ENCODE measurements at regions not wholly inside any gene's neighbourhood (a gene's known extent, or its start where the extent isn't known, plus 50 kb on each side); places are given as distances from the start of the nearest gene placed in this dataset.

DNA sequence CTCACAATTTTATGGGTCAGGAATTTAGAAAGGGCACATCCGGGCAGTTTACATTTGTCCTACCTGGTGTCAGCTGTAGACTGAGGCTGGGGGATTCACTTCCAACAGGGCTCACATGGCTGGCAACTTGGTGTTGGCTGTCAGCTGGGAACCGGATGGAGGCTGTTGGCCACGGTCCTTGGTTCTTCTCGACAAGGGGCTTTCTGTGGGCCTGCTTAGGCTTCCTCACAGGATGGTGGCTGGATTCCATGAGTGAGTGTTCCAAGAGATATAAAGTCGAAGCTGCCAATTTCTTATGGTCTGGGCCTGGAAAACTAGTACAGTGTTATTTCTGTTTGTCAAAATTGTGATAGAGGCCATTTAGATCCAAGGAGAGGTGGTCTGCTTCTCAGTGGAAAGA lies 127.9 kb downstream of the PTCSC3 start:
- intact Hi-C loops (cut with DNase I), result no loop called here
- DNase-seq, result no peak

DNA sequence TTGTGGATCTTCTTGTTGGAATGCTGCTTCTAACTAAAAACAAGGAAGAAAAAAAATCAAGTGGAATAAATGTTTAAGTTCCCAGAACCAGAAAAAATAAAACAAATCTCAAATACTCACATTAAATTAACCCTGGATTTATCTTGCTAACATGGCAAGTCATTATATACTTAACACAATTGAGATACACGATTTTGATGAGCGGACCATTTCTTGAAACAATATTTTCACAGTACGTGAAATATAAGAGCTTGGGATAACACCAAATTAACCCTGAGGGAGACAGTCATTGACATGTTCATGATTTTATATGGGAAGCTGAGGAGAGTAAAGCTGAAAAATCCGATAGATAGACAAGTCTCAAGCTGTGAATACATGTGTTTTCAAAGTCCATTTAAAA lies 128.6 kb downstream of the PTCSC3 start:
- intact Hi-C loops (cut with DNase I), result no loop called here
- DNase-seq, result no peak

DNA sequence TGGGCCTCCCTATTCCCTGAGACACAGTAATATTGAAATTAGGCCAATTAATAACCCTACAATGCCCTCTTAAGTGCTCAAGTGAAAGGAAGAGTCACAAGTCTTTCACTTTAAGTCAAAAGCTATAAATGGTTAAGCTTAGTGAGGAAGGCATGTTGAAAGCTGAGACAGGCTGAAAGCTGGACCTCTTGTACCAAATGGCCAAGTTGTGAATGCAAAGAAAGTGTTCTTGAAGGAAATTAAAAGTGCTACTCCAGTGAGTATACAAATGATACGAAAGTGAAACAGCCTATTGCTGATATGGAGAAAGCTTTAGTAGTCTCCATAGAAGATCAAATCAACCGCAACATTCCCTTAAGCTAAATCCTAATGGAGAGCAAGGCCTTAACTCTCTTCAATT lies 140.8 kb downstream of the PTCSC3 start:
- intact Hi-C loops (cut with DNase I), result no loop called here
- no peak for DNase-seq

DNA sequence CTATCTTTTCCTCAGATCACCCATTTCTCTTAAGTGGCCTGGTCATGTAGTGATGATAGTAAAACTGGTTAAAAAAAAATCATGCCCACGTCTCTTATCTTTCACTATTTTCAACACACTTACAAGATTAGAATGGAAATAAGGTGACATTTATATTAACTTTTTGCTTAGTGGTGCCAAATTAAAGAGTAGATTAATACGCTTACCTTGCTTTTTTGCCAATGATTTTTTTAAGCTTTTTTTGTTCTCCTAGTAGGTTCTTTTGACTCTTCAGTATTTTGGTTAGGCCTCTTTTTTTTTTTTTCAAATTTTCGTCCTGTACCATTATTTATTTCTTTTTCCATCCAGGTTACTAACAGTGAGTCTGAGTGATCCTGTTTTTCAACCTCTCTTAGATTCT lies 147.9 kb downstream of the PTCSC3 start:
- no peak for DNase-seq
- intact Hi-C loops (cut with DNase I), result no loop called here

DNA sequence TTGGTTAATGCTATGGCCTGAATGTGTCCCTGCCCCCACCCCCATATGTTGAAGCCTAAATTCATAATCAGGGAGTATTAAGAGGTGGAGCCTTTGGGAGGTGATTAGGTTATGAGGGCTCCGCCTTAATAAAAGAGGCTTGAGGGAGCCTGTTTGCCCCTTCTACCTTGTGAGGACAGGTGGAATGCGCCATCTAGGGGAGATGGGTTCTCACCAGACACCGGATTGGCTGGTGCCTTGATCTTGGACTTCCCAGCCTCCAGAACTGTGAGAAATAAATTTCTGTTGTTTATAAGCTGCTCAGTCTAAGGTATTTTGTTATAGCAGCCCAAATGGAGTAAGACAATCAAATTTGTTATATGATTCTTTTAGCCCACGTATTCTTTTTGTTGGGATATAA lies 148.3 kb downstream of the PTCSC3 start:
- intact Hi-C loops (cut with DNase I), result no loop called here
- no peak for DNase-seq

DNA sequence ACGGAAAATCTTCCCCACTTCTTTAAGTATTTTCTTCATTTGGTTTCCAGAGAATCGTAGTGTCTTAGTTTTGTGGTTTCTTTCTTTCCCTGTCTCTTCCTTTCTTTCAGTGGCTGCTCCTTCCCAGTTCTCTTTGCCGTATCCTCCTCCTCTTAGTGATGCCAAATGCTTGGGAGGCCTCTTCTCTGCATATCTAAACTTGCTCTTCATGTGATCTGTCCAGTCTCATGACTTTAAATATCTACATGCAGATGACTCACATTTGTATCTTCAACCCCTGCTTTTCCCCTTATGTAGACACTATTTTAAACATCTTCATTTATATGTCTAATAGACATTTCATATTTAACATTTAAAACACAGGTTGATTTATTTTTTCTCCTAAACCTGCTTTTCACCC lies 149.2 kb downstream of the PTCSC3 start:
- intact Hi-C loops (cut with DNase I), result no loop called here
- DNase-seq, result no peak

DNA sequence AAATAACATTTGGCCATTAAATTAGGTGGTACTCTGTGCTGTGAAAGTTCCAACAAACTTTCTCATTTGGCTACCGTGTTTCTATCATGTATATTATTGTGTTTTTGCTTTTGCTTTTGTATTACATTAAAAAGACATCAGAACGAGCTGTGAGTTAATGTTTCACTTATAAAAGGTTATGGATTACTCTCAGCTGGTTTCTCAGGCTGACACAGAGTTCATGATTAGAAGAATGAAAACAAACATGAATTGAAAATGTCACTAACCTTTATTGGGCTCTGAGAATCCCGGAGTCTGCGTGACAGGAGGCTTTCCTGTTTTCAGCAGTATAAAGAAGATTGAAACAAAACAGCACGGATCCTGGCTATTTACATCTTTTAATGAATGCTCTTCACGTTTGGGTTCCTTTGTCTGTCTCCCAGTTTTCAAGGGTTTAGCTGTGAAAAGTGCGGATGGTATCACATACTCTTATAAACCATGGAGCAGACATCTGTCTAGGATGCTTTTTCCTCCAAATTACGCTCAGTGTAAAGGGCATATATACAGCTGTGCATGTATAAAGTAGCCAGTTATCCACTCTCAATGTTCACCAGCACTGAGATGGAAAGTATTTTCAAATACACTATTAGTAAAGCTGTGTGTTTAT lies 153.6 kb downstream of the PTCSC3 start:
- DNase-seq, result peak in 1 of 42 donors; percentile 23
- intact Hi-C loops (cut with DNase I), result no loop called here

DNA sequence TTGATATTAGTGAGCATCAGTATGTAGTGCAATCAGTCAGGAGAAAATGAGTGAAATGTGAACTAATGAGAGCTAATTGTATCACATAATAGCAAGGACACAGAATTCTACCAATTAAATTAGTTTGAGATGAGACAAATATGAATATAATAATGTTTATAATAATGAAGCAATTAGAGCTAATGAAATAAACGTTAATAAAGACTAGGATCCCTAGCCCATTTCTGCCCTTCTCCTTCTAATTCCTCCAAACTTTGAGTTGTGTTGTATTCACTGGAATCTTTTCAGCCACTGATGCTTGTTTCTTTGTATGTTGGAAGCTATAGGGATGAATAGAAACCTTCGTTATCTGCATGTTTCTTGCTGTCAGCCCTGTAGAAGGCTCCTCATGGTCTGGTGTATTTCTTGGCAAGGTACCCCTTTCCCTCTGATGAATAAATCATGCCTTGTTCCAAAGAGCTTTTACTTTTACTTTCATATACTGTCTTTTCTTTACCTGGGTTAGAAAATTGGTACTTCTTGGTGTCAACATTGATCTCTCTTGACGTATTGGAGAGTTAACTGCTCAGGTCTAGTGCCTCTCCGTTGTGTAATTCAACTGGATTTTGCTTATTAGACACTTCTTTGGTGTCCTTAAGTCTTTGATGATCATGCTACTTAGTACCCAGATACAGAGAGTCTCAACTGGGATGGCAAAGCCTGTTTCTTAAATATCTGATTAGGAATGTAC lies 154.8 kb downstream of the PTCSC3 start:
- DNase-seq, result peak in 1 of 42 donors; percentile 24
- intact Hi-C loops (cut with DNase I), result no loop called here

DNA sequence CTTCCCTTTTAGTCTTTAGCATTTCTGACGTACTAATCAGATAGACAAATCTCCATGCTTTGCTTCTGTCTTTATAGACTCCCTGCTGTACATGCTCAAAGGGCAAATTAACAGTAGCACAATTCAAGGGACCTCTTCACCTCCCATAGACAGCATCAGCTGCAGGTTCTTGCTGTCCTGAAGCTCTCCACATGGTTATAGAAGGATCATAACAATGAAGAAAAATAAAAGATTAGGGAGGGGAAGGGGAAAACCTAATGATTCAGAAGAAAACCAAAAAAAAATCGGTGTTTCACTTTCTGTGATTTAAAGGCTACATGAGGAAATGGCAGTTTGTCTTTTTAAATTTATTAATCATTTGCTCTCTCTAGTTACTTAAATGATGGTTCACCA lies 155.5 kb downstream of the PTCSC3 start:
- DNase-seq, result peak in 1 of 42 donors; percentile 12

DNA sequence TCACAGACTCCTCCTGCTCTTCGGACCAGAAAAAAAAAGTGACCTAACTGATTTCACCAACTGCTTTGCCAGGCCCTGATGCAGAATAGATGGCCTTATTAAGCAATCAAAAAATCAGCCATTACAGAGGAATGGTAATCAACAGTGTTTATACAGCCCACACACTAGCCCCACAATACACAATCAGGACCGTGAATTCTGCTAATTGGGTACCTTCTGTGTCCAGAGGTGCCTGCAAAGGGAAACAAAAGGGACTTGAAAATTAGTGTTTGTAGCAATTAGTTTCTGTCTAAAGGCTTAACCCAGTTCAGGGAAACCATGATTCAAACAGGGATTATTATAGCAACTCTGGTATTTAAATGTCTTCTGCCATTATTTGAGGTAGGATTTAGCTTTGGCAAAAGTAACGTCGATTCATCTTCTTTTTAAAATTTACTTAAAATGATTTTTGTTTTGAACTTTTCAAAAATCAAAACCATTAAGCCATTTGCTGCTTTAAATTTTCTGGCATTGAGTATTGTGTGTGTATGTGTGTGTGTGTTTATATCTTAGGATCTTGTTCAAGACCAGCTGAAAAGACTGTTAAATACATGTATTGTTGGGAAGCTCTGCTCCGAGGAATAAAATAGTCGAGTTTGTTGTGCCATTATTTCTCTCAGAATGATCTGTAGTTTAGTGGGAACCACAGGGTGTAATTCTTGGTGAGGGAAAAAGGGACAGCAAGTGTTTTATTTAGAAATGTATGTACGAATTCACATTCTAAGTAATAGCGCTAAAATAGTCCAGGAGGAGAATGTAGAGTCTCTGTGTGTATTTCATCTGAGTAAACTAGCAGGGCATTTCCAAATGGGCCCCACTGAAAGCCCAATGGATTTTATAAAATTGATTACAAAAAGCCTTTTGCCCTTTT lies 156.1 kb downstream of the PTCSC3 start:
- intact Hi-C loops (cut with DNase I), result no loop called here
- DNase-seq, result peak in 1 of 42 donors; percentile 24

More for the DNA sequence above, 155.5 kb downstream of the PTCSC3 start:
- intact Hi-C loops (cut with DNase I), result no loop called here

DNA sequence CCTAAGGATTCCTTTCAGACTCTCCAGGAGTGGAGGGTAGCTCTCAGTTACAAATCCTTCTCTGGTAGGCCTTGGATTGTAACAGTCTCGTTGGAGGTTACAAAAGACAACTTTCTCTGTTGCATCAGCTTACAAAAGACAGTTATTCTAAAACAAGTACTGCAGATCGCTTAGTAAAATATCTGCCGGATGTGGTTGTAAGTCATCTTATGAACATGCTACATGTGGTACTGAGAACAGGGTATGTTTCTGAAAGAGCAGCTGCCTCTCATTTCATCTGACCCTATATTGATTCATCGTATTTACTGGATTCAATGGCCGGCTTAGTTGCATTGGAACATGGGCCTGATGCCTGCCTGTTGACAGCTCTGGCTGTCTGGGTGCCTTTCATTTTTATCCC lies 157.4 kb downstream of the PTCSC3 start:
- no peak for DNase-seq
- intact Hi-C loops (cut with DNase I), result no loop called here

DNA sequence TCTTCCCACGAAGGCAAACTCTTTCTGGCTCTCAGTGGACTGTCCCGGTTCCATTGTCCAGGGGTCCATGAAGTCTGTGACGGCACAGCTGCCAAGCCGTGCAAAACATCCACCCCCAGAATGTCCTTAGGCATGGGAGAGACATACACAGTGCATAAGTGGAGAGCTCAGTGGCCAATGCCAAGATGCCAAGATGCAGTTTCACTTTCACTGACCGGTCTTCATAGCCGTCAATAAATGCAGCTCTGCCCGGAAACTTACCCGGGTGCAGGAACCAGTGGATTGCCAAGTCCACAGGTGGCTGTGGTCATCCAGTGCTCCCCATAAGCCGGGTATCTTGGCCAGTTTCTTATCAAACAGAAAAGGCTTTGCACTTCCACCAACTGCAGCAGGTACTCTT lies 162.3 kb downstream of the PTCSC3 start:
- intact Hi-C loops (cut with DNase I), result no loop called here
- DNase-seq, result no peak

DNA sequence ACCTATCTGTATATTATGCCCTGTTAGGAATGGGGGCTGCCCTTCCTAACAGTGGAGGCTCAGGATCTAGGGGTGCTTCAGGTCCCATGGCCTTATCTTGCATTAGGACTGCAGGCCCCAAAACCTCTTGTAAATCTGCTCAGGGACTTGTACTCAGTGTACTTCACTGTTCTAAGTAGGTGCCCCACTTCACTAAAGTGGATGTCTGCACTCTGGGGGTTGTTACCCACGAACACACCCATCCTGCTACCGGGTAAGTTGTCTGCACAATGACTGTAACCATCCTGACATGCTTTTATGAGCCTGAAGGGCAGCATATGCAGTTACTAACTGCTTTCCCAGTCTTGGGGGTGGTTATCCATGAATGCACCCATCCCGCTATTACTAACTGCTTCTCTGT lies 163.0 kb downstream of the PTCSC3 start:
- no peak for DNase-seq
- intact Hi-C loops (cut with DNase I), result no loop called here

DNA sequence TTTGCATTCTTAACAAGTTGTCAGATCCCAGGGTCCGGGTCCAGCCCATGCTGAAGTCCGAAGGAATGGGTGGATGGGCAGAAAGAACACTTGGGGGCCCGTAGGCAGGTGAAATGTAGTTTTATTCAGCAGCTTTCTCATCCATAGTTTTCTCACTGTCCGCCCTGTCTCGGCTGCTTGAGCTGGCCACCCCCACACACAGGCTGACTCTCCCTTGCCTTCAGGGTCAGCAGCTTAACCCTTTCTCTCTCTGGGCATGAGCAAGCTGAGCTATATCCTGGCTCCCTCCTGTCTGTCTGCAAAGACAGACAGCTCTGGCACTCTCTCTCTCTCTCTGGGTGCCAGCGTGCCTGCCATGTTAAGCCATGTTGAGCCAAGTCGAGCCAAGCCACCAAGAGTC lies 163.9 kb downstream of the PTCSC3 start:
- DNase-seq, result no peak
- intact Hi-C loops (cut with DNase I), result no loop called here

DNA sequence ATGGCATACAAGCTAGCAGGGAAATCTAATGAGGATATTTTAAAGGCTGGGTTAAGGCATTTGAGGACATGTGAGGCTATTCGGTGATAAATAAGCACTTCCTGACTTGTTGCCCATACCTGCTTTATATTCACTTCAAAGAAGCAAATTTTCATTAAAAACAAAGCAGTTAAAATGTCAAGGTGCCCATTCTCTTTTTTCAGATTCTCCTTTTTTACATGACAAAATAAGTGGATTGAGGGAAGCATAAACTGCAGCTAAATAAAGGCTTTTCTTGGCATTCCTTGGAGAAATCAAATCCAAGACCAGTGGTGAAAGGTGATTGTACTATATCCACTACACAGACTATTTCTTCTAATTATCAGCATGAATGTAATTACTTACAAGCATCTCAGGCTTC lies 166.9 kb downstream of the PTCSC3 start:
- no peak for DNase-seq

DNA sequence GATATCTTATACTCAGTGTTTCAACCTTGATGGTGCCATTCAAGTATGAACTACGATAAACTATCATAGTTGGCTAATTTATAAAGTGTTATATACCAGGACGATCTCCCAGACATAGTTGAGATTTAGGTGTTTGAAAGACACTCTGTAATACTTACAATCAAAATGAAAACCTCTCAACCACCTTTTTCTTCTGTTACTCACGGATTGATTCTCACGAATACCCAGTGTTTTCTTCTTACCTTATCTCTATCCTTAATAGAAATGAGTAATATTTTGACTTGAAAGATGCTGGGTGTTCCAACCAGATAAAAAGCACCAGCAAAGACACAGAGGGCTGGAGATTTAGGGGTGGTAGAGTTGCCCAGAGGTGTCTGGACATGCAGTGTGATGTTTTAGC lies 169.9 kb downstream of the PTCSC3 start:
- intact Hi-C loops (cut with DNase I), result no loop called here
- no peak for DNase-seq

More for the DNA sequence above, 166.9 kb downstream of the PTCSC3 start:
- intact Hi-C loops (cut with DNase I), result no loop called here

DNA sequence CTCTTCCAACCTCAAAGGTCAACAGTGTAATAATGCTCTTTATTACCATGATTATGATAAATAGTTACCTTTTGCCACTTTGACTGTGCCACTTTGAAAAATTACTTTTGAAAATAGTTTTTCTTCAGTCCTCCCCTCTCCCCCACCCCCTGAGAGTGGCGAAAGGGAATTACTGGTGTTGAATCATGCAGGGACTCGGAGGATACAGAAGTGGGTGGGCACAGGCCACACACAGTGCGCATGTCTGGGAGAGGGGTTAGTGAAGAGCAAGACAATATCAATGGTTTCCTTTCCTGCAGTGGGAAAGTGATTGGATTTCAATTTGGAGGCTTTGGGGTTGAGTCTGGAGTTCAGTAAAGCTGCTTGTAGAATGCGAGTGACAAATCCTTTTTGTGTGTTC lies 170.9 kb downstream of the PTCSC3 start:
- no peak for DNase-seq
- intact Hi-C loops (cut with DNase I), result no loop called here

DNA sequence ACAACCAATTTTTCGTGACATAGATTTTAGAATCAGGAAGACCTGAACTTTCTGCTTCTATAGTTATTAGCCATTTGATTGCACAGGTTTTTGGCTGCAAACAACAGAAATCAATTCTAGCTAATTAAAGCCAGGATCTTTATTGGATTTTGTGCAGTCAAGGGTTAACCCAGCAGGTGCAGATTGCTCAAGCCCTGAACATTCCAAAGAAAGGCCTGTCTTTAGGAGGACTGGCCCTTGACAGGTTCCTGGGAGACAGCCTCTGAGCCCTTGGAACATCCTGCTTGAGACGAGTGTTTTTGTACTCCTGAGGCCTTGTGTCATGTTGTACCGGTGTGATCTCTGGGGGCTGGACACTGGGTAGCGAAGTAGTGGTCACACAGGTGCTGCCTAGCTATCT lies 174.6 kb downstream of the PTCSC3 start:
- no peak for DNase-seq
- intact Hi-C loops (cut with DNase I), result no loop called here

DNA sequence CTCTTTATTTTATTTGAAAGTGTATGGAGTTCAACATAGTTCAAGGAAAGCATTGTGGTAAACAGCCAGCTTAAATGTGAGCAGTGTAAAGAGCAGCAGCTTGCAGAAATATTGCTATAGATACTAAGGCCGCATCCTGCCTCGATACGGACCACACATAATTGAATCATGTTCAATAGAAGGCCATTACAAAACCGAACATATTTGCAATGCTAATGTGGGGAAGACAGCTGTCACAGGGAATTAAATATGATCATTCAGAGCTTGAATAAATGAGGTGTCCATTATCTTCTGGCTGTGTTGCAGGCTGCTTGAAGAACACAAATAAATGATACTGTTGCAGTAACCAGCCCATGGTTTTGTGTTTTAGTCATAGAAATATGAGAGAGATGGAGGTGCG lies 173.2 kb downstream of the BRMS1L start:
- DNase-seq, result no peak
- intact Hi-C loops (cut with DNase I), result no loop called here

DNA sequence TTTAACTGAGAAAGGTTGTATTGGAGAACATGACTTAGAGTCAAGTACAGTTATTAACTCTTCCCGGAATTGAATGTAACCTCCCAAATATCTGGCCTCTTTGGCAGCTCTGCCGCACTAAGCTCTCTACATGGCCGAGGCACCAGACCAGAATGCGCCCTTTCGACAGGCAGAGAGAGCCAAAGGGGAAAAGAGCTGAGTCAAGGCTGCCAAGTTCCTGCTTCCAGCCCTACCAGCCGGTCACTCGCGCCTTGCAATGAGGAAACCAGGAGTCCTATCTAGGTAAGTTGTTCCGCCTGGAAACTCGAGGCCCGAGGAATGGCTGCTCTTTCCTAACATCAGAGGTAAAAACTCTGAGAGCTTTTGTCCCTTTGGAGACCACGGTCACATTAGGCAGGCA lies 172.2 kb downstream of the BRMS1L start:
- peak in 22 of 42 donors; percentile 6 to 70 (median 49) for DNase-seq
- intact Hi-C loops (cut with DNase I), result no loop called here

Measured in head of caudate nucleus (tissue), 42 donors.